ENCODE measurements at regions not wholly inside any gene's neighbourhood (a gene's known extent, or its start where the extent isn't known, plus 50 kb on each side); places are given as distances from the start of the nearest gene placed in this dataset.
A peak's percentile ranks its signal among the peaks of the same experiment; 100 is the strongest.

- no peak for FAIRE-seq
Measured at GRCh38 chr2:57855212-57855611, 191.4 kb upstream of the VRK2 start.

GRCh38 chr2:57859755-57860154 lies 186.9 kb upstream of the VRK2 start:
- peak; percentile 76 for FAIRE-seq

- FAIRE-seq, result no peak
Measured at GRCh38 chr2:57862153-57862552, 184.5 kb upstream of the VRK2 start.

- FAIRE-seq, result no peak
Measured at GRCh38 chr2:57862727-57863126, 183.9 kb upstream of the VRK2 start.

- FAIRE-seq, result no peak
Measured at GRCh38 chr2:57864926-57865325, 181.7 kb upstream of the VRK2 start.

- no peak for FAIRE-seq
Measured at GRCh38 chr2:57867730-57868129, 178.9 kb upstream of the VRK2 start.

GRCh38 chr2:57868619-57869139 lies 177.9 kb upstream of the VRK2 start:
- FAIRE-seq, result no peak

GRCh38 chr2:57869758-57870344 lies 176.8 kb upstream of the VRK2 start:
- no peak for FAIRE-seq

GRCh38 chr2:57876313-57876712 lies 170.3 kb upstream of the VRK2 start:
- FAIRE-seq, result no peak

- no peak for FAIRE-seq
Measured at GRCh38 chr2:57877811-57878170, 168.8 kb upstream of the VRK2 start.

- FAIRE-seq, result no peak
Measured at GRCh38 chr2:57878171-57878865, 168.3 kb upstream of the VRK2 start.

- FAIRE-seq, result no peak
Measured at GRCh38 chr2:57878866-57879210, 167.8 kb upstream of the VRK2 start.

GRCh38 chr2:57880446-57880845 lies 166.2 kb upstream of the VRK2 start:
- FAIRE-seq, result no peak

- no peak for FAIRE-seq
Measured at GRCh38 chr2:57880967-57881366, 165.6 kb upstream of the VRK2 start.

- no peak for FAIRE-seq
Measured at GRCh38 chr2:57881998-57882888, 164.4 kb upstream of the VRK2 start.

- FAIRE-seq, result no peak
Measured at GRCh38 chr2:57882895-57883515, 163.6 kb upstream of the VRK2 start.

- FAIRE-seq, result no peak
Measured at GRCh38 chr2:57884281-57884680, 162.3 kb upstream of the VRK2 start.

- FAIRE-seq, result no peak
Measured at GRCh38 chr2:57885742-57886141, 160.9 kb upstream of the VRK2 start.

- FAIRE-seq, result no peak
Measured at GRCh38 chr2:57886161-57886786, 160.3 kb upstream of the VRK2 start.

- FAIRE-seq, result no peak
Measured at GRCh38 chr2:57888463-57888862, 158.1 kb upstream of the VRK2 start.

- no peak for FAIRE-seq
Measured at GRCh38 chr2:57890464-57890863, 156.1 kb upstream of the VRK2 start.

- no peak for FAIRE-seq
Measured at GRCh38 chr2:57891086-57891712, 155.4 kb upstream of the VRK2 start.

Measured in endometrium (tissue), 2 donors.